ENCODE measurements at regions not wholly inside any gene's neighbourhood (a gene's known extent, or its start where the extent isn't known, plus 50 kb on each side); places are given as distances from the start of the nearest gene placed in this dataset.
A peak's percentile ranks its signal among the peaks of the same experiment; 100 is the strongest.

- ChIA-PET POLR2A (interaction anchor here (0.9 to 1.3 kb wide), 2 partner anchors 12 to 13 kb away, joined by 3 read pairs; no protein-coding TSS in a partner anchor), CTCF (interaction anchor here (0.7 kb wide), 2 partner anchors 182 to 264 kb away, joined by 3 to 4 read pairs; no protein-coding TSS in a partner anchor)
- H3K36me3 Mint-ChIP-seq (ENCODE audit: insufficient read depth, unreplicated experiment), result no peaks in the 10 kb centered on the region
- H3K9me3 Mint-ChIP-seq (ENCODE audit: unreplicated experiment), result peaks cover 13% of the 10 kb centered on the region
- peak; percentile 82 for DNase-seq (ENCODE audit: unreplicated experiment)
- no peaks in the 10 kb centered on the region for H3K27me3 Mint-ChIP-seq (ENCODE audit: insufficient read depth, unreplicated experiment)
- H3K4me1 Mint-ChIP-seq (ENCODE audit: insufficient read depth, unreplicated experiment), result peaks cover 21% of the 10 kb centered on the region
- intact Hi-C loops (cut with micrococcal nuclease), result loop anchor here (2.0 kb wide), 2 partner anchors 37 to 73 kb away; no protein-coding TSS in a partner anchor
- TF ChIP-seq CTCF (IDR thresholded peaks at IDR 0.05; ENCODE audit: unreplicated experiment), result no peak
- H3K4me3 Mint-ChIP-seq (ENCODE audit: unreplicated experiment), result no peak overlapping the region
- peak overlapping the region; percentile 32 for H3K27ac Mint-ChIP-seq (ENCODE audit: low read depth, unreplicated experiment)
- no TSS peak for BruUV-seq (replicated peaks)
Observed at GRCh38 chr2:19611491-19612332, 253.3 kb upstream of the OSR1 start.

DNA sequence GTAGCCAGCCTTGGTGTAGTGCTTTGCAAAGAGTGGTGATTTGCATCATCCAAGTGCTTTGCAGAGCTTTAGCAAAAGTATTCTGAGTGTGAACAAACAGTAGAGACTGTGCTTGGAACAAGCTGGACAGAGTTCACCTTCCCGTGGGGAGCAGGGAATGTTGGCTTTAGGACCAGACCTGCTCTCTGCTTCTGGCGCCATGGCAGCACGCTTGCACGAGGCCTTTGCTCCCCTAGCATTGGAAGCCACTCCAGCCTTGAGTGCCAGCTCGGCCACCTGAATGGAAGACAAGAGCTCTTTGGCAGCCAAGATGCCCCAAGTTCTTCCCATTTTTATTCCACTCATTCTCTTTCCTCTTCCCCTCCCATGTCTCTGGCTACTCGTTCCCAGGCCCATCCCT lies 250.8 kb upstream of the OSR1 start:
- POLR2A ChIA-PET, result interaction anchor here (0.5 kb wide), 1 partner anchor 10 kb away, joined by 3 read pairs; no protein-coding TSS in a partner anchor
- peaks cover under 1% of the 10 kb centered on the region for H3K9me3 Mint-ChIP-seq (ENCODE audit: unreplicated experiment)
- H3K4me1 Mint-ChIP-seq (ENCODE audit: insufficient read depth, unreplicated experiment), result peaks cover 21% of the 10 kb centered on the region
- TF ChIP-seq CTCF (IDR thresholded peaks at IDR 0.05; ENCODE audit: unreplicated experiment), result no peak
- no peak overlapping the region for H3K4me3 Mint-ChIP-seq (ENCODE audit: unreplicated experiment)
- no peaks in the 10 kb centered on the region for H3K36me3 Mint-ChIP-seq (ENCODE audit: insufficient read depth, unreplicated experiment)
- no TSS peak for BruUV-seq (replicated peaks)
- CTCF ChIA-PET, result interaction anchor here (1.9 kb wide), 2 partner anchors 27 to 240 kb away, joined by 7 to 8 read pairs; no protein-coding TSS in a partner anchor
- intact Hi-C loops (cut with micrococcal nuclease), result no loop called here
- no peak for DNase-seq (ENCODE audit: unreplicated experiment)
- no peaks in the 10 kb centered on the region for H3K27me3 Mint-ChIP-seq (ENCODE audit: insufficient read depth, unreplicated experiment)
- no peak overlapping the region for H3K27ac Mint-ChIP-seq (ENCODE audit: low read depth, unreplicated experiment)

DNA sequence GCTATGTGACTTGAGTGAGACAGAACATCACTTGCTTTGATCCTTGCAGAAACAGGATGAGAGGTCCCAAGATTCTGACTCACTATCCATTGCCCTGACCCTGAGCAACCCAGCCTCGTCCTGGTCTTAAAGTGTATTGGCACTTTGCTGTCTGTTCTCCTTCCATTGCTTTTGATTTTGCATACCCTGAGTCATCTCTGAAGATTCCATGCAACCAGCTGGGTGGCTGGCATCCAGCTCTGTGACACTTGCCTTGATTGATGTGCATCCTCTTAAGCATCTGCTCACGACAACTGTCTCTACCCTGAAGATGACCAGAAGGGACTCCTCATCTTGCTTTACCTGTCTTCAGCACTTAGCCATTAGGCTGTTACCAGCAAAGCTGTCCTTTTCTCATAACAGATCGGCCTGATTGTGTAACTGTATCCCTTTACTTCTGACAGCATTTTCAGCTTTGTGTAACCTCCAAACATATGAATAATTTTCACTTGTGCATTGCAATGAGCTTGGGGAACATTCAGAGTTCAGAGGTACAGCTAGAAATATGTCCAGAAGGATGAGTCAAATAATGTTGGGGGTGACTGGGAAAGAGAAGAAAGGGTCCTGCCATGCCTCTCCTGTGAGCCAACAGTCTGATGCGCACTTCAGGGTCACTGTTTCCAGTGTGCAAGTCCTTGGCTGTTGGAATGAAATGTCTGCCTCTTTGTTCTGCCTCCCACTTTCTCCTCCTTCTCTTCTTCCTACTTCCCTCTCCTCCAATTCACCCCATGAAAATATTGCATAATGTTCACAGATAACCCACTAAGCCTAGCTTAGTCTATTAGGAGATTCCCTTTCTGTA lies 249.7 kb upstream of the OSR1 start:
- ChIA-PET CTCF (interaction anchor here (0.6 to 1.9 kb wide), 6 partner anchors 14 to 239 kb away, joined by 3 to 8 read pairs (median 4); no protein-coding TSS in a partner anchor), POLR2A (interaction anchor here (0.8 to 1.6 kb wide), 3 partner anchors 9 to 290 kb away, joined by 3 to 5 read pairs (median 3); no protein-coding TSS in a partner anchor)
- Mint-ChIP-seq H3K9me3 (ENCODE audit: unreplicated experiment) (no peaks in the 10 kb centered on the region), H3K4me1 (ENCODE audit: insufficient read depth, unreplicated experiment) (peaks cover 21% of the 10 kb centered on the region), H3K4me3 (ENCODE audit: unreplicated experiment) (no peak overlapping the region), H3K27me3 (ENCODE audit: insufficient read depth, unreplicated experiment) (no peaks in the 10 kb centered on the region), H3K27ac (ENCODE audit: low read depth, unreplicated experiment) (no peak overlapping the region), H3K36me3 (ENCODE audit: insufficient read depth, unreplicated experiment) (no peaks in the 10 kb centered on the region)
- intact Hi-C loops (cut with micrococcal nuclease), result no loop called here
- BruUV-seq (replicated peaks), result no TSS peak
- no peak for TF ChIP-seq CTCF (IDR thresholded peaks at IDR 0.05; ENCODE audit: unreplicated experiment)
- DNase-seq (ENCODE audit: unreplicated experiment), result peak; percentile 68
